Muscle of back (tissue), 3 donors: ENCODE measurements at regions not wholly inside any gene's neighbourhood (a gene's known extent, or its start where the extent isn't known, plus 50 kb on each side); places are given as distances from the start of the nearest gene placed in this dataset.

Experiments used
- DNase-seq, 3 donors: peaks; one replicate each; pipeline versions ENCODE4 v3.0.0 to v3.0.0-alpha.2; 2013

- no peak for DNase-seq
Observed at GRCh38 chr5:173781432-173781815, 106.7 kb upstream of the CPEB4 start.

- peak; percentile 34 to 62 (median 46) for DNase-seq
Observed at GRCh38 chr5:173781816-173782670, 106.1 kb upstream of the CPEB4 start.

- DNase-seq, result no peak
Observed at GRCh38 chr5:173782671-173783101, 105.5 kb upstream of the CPEB4 start.

GRCh38 chr5:173783371-173783770 lies 104.8 kb upstream of the CPEB4 start:
- no peak for DNase-seq

- no peak for DNase-seq
Observed at GRCh38 chr5:173785400-173785799, 102.7 kb upstream of the CPEB4 start.

- no peak for DNase-seq
Observed at GRCh38 chr5:173785866-173786265, 102.3 kb upstream of the CPEB4 start.

GRCh38 chr5:173786286-173787187 lies 101.6 kb upstream of the CPEB4 start:
- DNase-seq, result no peak

- no peak for DNase-seq
Observed at GRCh38 chr5:173789031-173789920, 98.9 kb upstream of the CPEB4 start.

GRCh38 chr5:173790177-173790719 lies 97.9 kb upstream of the CPEB4 start:
- no peak for DNase-seq

GRCh38 chr5:173790836-173791546 lies 97.2 kb upstream of the CPEB4 start:
- no peak for DNase-seq

GRCh38 chr5:173791878-173792277 lies 96.3 kb upstream of the CPEB4 start:
- DNase-seq, result no peak

- no peak for DNase-seq
Observed at GRCh38 chr5:173792781-173793547, 95.2 kb upstream of the CPEB4 start.

- no peak for DNase-seq
Observed at GRCh38 chr5:173793648-173794548, 94.3 kb upstream of the CPEB4 start.

- no peak for DNase-seq
Observed at GRCh38 chr5:173794901-173795416, 93.2 kb upstream of the CPEB4 start.

GRCh38 chr5:173795601-173796000 lies 92.5 kb upstream of the CPEB4 start:
- no peak for DNase-seq

GRCh38 chr5:173796721-173797495 lies 91.2 kb upstream of the CPEB4 start:
- DNase-seq, result no peak

GRCh38 chr5:173798127-173798810 lies 89.9 kb upstream of the CPEB4 start:
- DNase-seq, result no peak
